Osteoblast (primary cell): ENCODE measurements at regions not wholly inside any gene's neighbourhood (a gene's known extent, or its start where the extent isn't known, plus 50 kb on each side); places are given as distances from the start of the nearest gene placed in this dataset.
"Not testable (repeated sequence)": the region's sequence is repeated elsewhere in the genome, so short reads cannot be mapped to it uniquely, and the experiment has no call there.

ENCODE experiments used
- DNase-seq: peaks from one replicate; pipeline ENCODE4 v3.0.0; 2011; ENCODE audit warnings: low spot score, mixed read lengths; ENCODE audit not compliant: insufficient read length; ENCODE audit errors: missing footprints
- H2AFZ ChIP-seq: 2 replicates; pipeline ENCODE4 v1.6.0; 2011; ENCODE audit warnings: mild to moderate bottlenecking, low read length
- H3K27ac ChIP-seq: 2 replicates; pipeline ENCODE4 v1.5.1; 2011; ENCODE audit warnings: mild to moderate bottlenecking, low read depth, low read length, moderate library complexity
- H3K27me3 ChIP-seq: 2 replicates; pipeline ENCODE4 v1.6.0; 2012; ENCODE audit warnings: mild to moderate bottlenecking, control low read depth, inconsistent platforms, low read length, moderate library complexity; ENCODE audit not compliant: insufficient read depth
- H3K36me3 ChIP-seq: 2 replicates; pipeline ENCODE4 v1.5.1; 2011; ENCODE audit warnings: mild to moderate bottlenecking, low read length, control low read depth, moderate library complexity; ENCODE audit not compliant: insufficient read depth
- H3K4me1 ChIP-seq: 2 replicates; pipeline ENCODE4 v1.5.1; 2011; ENCODE audit warnings: mild to moderate bottlenecking, low read length, control low read depth, moderate library complexity; ENCODE audit not compliant: insufficient read depth
- H3K4me2 ChIP-seq: 2 replicates; pipeline ENCODE4 v1.6.0; 2011; ENCODE audit warnings: mild to moderate bottlenecking, low read length; ENCODE audit not compliant: insufficient read depth
- H3K4me3 ChIP-seq: fragments of 200-600 bp; sonication (generic); 3 replicates; pipeline ENCODE4 v1.5.1; 2012; ENCODE audit warnings: mild to moderate bottlenecking, low read length, inconsistent platforms; ENCODE audit not compliant: insufficient read depth
- H3K79me2 ChIP-seq: 2 replicates; pipeline ENCODE4 v1.6.0; 2012; ENCODE audit warnings: mild to moderate bottlenecking, low read length, control low read depth, inconsistent platforms; ENCODE audit not compliant: insufficient read depth
- H3K9me3 ChIP-seq: 2 replicates; pipeline ENCODE4 v1.5.1; 2011; ENCODE audit warnings: low read depth, low read length, control low read depth
- H4K20me1 ChIP-seq: 2 replicates; pipeline ENCODE4 v1.6.0; 2012; ENCODE audit warnings: mild to moderate bottlenecking, low read length, control low read depth; ENCODE audit not compliant: insufficient read depth
- TF ChIP-seq, protein P1 (sequence below): IDR thresholded peaks from 2 replicates; pipeline ENCODE4 v1.5.1; 2011; ENCODE audit warnings: mild to moderate bottlenecking, low read depth, low read length, moderate library complexity; ENCODE audit errors: extremely low read depth

GRCh38 chr2:7753777-7754176 is 836.6 kb downstream of the RNF144A start:
- TF ChIP-seq, protein P1, sequence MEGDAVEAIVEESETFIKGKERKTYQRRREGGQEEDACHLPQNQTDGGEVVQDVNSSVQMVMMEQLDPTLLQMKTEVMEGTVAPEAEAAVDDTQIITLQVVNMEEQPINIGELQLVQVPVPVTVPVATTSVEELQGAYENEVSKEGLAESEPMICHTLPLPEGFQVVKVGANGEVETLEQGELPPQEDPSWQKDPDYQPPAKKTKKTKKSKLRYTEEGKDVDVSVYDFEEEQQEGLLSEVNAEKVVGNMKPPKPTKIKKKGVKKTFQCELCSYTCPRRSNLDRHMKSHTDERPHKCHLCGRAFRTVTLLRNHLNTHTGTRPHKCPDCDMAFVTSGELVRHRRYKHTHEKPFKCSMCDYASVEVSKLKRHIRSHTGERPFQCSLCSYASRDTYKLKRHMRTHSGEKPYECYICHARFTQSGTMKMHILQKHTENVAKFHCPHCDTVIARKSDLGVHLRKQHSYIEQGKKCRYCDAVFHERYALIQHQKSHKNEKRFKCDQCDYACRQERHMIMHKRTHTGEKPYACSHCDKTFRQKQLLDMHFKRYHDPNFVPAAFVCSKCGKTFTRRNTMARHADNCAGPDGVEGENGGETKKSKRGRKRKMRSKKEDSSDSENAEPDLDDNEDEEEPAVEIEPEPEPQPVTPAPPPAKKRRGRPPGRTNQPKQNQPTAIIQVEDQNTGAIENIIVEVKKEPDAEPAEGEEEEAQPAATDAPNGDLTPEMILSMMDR, result no peak
- H2AFZ ChIP-seq, result no peak overlapping the region
- no peak for DNase-seq

DNA sequence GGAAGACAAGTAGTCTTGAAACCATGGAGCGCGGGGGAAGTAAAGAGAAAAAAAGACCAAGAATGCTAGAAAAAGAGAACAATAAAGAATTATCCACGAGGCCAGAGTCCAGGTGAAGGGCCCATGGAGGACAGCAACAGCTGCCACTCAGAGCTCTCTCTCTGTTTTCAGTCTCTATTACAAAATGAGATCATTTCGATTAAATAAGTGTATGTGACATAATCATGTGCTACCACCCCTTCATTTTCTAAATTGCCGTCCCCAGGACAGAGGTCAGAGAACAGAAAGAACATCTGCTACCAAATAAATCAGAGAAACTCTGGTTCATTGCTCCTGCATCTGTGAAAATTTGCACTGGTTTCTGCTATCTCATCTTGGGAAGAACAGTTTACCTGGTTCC is 838.7 kb downstream of the RNF144A start:
- Histone ChIP-seq H3K4me1 (no peaks in the 10 kb centered on the region), H3K36me3 (no peaks in the 10 kb centered on the region), H3K4me3 (no peak overlapping the region), H3K27me3 (no peaks in the 10 kb centered on the region), H3K27ac (no peak overlapping the region), H3K9me3 (no peaks in the 10 kb centered on the region), H3K4me2 (no peak overlapping the region), H2AFZ (no peak overlapping the region), H4K20me1 (no peaks in the 10 kb centered on the region), H3K79me2 (no peaks in the 10 kb centered on the region)
- TF ChIP-seq, protein P1, result no peak
- no peak for DNase-seq

More at GRCh38 chr2:7753777-7754176, 836.6 kb downstream of the RNF144A start:
- Histone ChIP-seq H4K20me1 (no peaks in the 10 kb centered on the region), H3K4me2 (no peak overlapping the region), H3K9me3 (no peaks in the 10 kb centered on the region), H3K4me3 (no peak overlapping the region), H3K4me1 (no peaks in the 10 kb centered on the region), H3K36me3 (no peaks in the 10 kb centered on the region), H3K27me3 (no peaks in the 10 kb centered on the region), H3K79me2 (no peaks in the 10 kb centered on the region), H3K27ac (no peak overlapping the region)

DNA sequence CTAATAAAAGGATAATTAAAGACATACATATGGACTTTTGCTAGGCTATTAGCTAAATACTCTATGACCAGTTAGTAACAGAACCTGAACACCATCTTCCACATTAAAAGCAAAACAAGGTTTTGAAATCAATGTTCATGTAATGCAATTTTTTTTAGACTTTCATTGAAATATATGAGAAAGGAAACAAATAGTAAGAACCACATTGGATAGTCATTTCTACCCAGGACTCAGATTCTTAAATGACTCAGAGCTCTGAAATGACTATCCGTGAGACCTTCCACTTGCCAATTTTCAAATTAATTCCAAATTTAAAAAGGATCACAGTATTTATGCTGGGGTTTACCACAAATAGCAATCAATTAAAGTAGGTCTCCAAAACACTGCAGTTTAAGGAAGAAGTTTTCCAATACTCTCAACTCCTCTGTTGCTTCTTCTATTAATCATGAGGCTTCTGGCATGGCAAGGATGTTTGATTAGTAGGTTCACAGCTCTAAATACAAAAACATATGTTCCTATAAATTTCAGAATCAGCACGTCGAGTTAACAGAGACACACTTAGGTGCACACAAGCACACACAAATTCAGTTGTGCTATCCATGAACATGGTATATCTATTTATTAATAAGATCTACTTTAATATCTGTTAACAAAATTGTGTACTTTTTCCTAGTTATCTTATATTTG is 841.0 kb downstream of the RNF144A start:
- Histone ChIP-seq H3K27me3 (no peaks in the 10 kb centered on the region), H3K4me3 (no peak overlapping the region), H3K27ac (no peak overlapping the region), H3K4me2 (no peak overlapping the region), H3K9me3 (no peaks in the 10 kb centered on the region), H4K20me1 (no peaks in the 10 kb centered on the region), H3K36me3 (no peaks in the 10 kb centered on the region), H3K4me1 (no peaks in the 10 kb centered on the region), H3K79me2 (no peaks in the 10 kb centered on the region), H2AFZ (no peak overlapping the region)
- no peak for DNase-seq
- TF ChIP-seq, protein P1, result no peak

GRCh38 chr2:7759898-7760297 is 842.7 kb downstream of the RNF144A start:
- Histone ChIP-seq H3K27me3 (no peaks in the 10 kb centered on the region), H2AFZ (no peak overlapping the region), H3K79me2 (no peaks in the 10 kb centered on the region), H4K20me1 (no peaks in the 10 kb centered on the region), H3K4me2 (no peak overlapping the region), H3K4me1 (no peaks in the 10 kb centered on the region), H3K27ac (no peak overlapping the region), H3K9me3 (no peaks in the 10 kb centered on the region), H3K4me3 (no peak overlapping the region), H3K36me3 (no peaks in the 10 kb centered on the region)
- TF ChIP-seq, protein P1, result no peak
- no peak for DNase-seq

GRCh38 chr2:7763418-7763817 is 846.2 kb downstream of the RNF144A start:
- H3K27me3 ChIP-seq, H4K20me1 ChIP-seq, H3K4me1 ChIP-seq, H3K4me2 ChIP-seq, H3K27ac ChIP-seq, DNase-seq, H3K9me3 ChIP-seq, H2AFZ ChIP-seq, H3K4me3 ChIP-seq, H3K36me3 ChIP-seq, H3K79me2 ChIP-seq: not testable (repeated sequence)
